GM18511 (cell line): ENCODE measurements at regions not wholly inside any gene's neighbourhood (a gene's known extent, or its start where the extent isn't known, plus 50 kb on each side); places are given as distances from the start of the nearest gene placed in this dataset.
"Not testable (repeated sequence)": the region's sequence is repeated elsewhere in the genome, so short reads cannot be mapped to it uniquely, and the experiment has no call there.

Experiments
- ATAC-seq: cut with Tn5 transposase; IDR thresholded peaks from one replicate; pipeline ENCODE4 v1.9.1; 2021; ENCODE audit warnings: mild to moderate bottlenecking, moderate library complexity; ENCODE audit not compliant: unreplicated experiment

- no peak for ATAC-seq
Measured at GRCh38 chr12:72723732-72724131, 451.6 kb downstream of the TRHDE start.

- no peak for ATAC-seq
Measured at GRCh38 chr12:72729451-72730010, 457.4 kb downstream of the TRHDE start.

- no peak for ATAC-seq
Measured at GRCh38 chr12:72734581-72734980, 462.4 kb downstream of the TRHDE start.

- ATAC-seq = no peak
Measured at GRCh38 chr12:72738811-72739210, 466.6 kb downstream of the TRHDE start.

- no peak for ATAC-seq
Measured at GRCh38 chr12:72740064-72740463, 467.9 kb downstream of the TRHDE start.

GRCh38 chr12:72742568-72742967, 470.4 kb downstream of the TRHDE start:
- ATAC-seq = no peak

GRCh38 chr12:72746048-72746447, 473.9 kb downstream of the TRHDE start:
- ATAC-seq = no peak

- no peak for ATAC-seq
Measured at GRCh38 chr12:72747111-72747849, 475.1 kb downstream of the TRHDE start.

GRCh38 chr12:72748971-72749370, 476.8 kb downstream of the TRHDE start:
- no peak for ATAC-seq

- ATAC-seq = no peak
Measured at GRCh38 chr12:72753571-72753970, 481.4 kb downstream of the TRHDE start.

- ATAC-seq = not testable (repeated sequence)
Measured at GRCh38 chr12:72754026-72754425, 481.9 kb downstream of the TRHDE start.

GRCh38 chr12:72766517-72766916, 494.3 kb downstream of the TRHDE start:
- no peak for ATAC-seq

- no peak for ATAC-seq
Measured at GRCh38 chr12:72774023-72774422, 501.9 kb downstream of the TRHDE start.

- no peak for ATAC-seq
Measured at GRCh38 chr12:72777806-72778205, 505.6 kb downstream of the TRHDE start.

- no peak for ATAC-seq
Measured at GRCh38 chr12:72790273-72790672, 518.1 kb downstream of the TRHDE start.

GRCh38 chr12:72792889-72793288, 520.7 kb downstream of the TRHDE start:
- ATAC-seq = no peak

- no peak for ATAC-seq
Measured at GRCh38 chr12:72793796-72794195, 521.6 kb downstream of the TRHDE start.

- ATAC-seq = no peak
Measured at GRCh38 chr12:72815421-72815820, 543.3 kb downstream of the TRHDE start.

GRCh38 chr12:72828662-72829324, 556.6 kb downstream of the TRHDE start:
- peak; percentile 77 for ATAC-seq

- no peak for ATAC-seq
Measured at GRCh38 chr12:72829838-72830237, 557.7 kb downstream of the TRHDE start.

- ATAC-seq = no peak
Measured at GRCh38 chr12:72832024-72832423, 559.9 kb downstream of the TRHDE start.

- no peak for ATAC-seq
Measured at GRCh38 chr12:72836194-72836593, 564.0 kb downstream of the TRHDE start.
